ENCODE measurements at regions not wholly inside any gene's neighbourhood (a gene's known extent, or its start where the extent isn't known, plus 50 kb on each side); places are given as distances from the start of the nearest gene placed in this dataset.

- no peak for TF ChIP-seq CTCF (IDR thresholded peaks at IDR 0.05)
- no peak for TF ChIP-seq POLR2A (IDR thresholded peaks at IDR 0.05)
Observed at GRCh38 chr4:138087066-138087719, 155.0 kb downstream of the SLC7A11 start.
